Endothelial cell of umbilical vein (primary cell): ENCODE measurements at regions not wholly inside any gene's neighbourhood (a gene's known extent, or its start where the extent isn't known, plus 50 kb on each side); places are given as distances from the start of the nearest gene placed in this dataset.

ENCODE experiments used
- CTCF ChIP-seq, 2 donors: IDR thresholded peaks; 1 replicate in 1 of 2; 2 replicates in 1 of 2; pipeline ENCODE4 v1.5.1; 2011; ENCODE audit warnings: low read length in 2 of 2, mild to moderate bottlenecking in 2 of 2, moderate library complexity in 2 of 2, control low read depth in 1 of 2, inconsistent platforms in 1 of 2, low read depth in 1 of 2; ENCODE audit not compliant: insufficient read depth in 1 of 2; ENCODE audit errors: extremely low read depth in 1 of 2
- EZH2 ChIP-seq: IDR thresholded peaks from 2 replicates; pipeline ENCODE4 v1.6.1; 2012; ENCODE audit warnings: borderline replicate concordance, low read depth, mild to moderate bottlenecking, moderate library complexity, low read length, inconsistent platforms; ENCODE audit not compliant: severe bottlenecking
- FOS ChIP-seq: IDR thresholded peaks from 2 replicates; pipeline ENCODE4 v1.6.1; 2011; ENCODE audit warnings: mild to moderate bottlenecking, low read length, moderate library complexity, borderline replicate concordance; ENCODE audit not compliant: insufficient read depth
- GATA2 ChIP-seq: IDR thresholded peaks from 2 replicates; pipeline ENCODE4 v1.7.0; 2011; ENCODE audit warnings: low read depth, mild to moderate bottlenecking, moderate library complexity, mixed read lengths, low read length; ENCODE audit not compliant: insufficient read length, insufficient read depth
- JUN ChIP-seq: IDR thresholded peaks from 2 replicates; pipeline ENCODE4 v1.6.1; 2011; ENCODE audit warnings: borderline replicate concordance, low read depth; ENCODE audit not compliant: insufficient read length, insufficient read depth
- POLR2A ChIP-seq: IDR thresholded peaks from 2 replicates; pipeline ENCODE4 v1.6.1; 2012; ENCODE audit warnings: low read depth, mild to moderate bottlenecking, control low read depth, low read length

GRCh38 chr14:39988939-39989338 is 556.7 kb upstream of the FBXO33 start:
- TF ChIP-seq CTCF (IDR thresholded peaks at IDR 0.05; ENCODE audit: extremely low read depth in 1 of 2, insufficient read depth in 1 of 2, low read depth in 1 of 2, low read length in 2 of 2) (no peak), FOS (no peak), EZH2 (no peak), POLR2A (no peak), GATA2 (no peak), JUN (no peak)
